GM12865 (cell line): ENCODE measurements at regions not wholly inside any gene's neighbourhood (a gene's known extent, or its start where the extent isn't known, plus 50 kb on each side); places are given as distances from the start of the nearest gene placed in this dataset.

Source experiments
- DNase-seq: peaks from one replicate; pipeline ENCODE4 v3.0.0; 2010; ENCODE audit warnings: low read depth
- H3K4me3 ChIP-seq: 2 replicates; pipeline ENCODE4 v1.5.1; 2011; ENCODE audit warnings: mild to moderate bottlenecking, low read depth, low read length, control low read depth
- CTCF ChIP-seq: IDR thresholded peaks from 2 replicates; pipeline ENCODE4 v1.5.1; 2011; ENCODE audit warnings: low read length, control low read depth, low read depth, inconsistent platforms; ENCODE audit not compliant: insufficient read depth; ENCODE audit errors: missing control alignments

DNA sequence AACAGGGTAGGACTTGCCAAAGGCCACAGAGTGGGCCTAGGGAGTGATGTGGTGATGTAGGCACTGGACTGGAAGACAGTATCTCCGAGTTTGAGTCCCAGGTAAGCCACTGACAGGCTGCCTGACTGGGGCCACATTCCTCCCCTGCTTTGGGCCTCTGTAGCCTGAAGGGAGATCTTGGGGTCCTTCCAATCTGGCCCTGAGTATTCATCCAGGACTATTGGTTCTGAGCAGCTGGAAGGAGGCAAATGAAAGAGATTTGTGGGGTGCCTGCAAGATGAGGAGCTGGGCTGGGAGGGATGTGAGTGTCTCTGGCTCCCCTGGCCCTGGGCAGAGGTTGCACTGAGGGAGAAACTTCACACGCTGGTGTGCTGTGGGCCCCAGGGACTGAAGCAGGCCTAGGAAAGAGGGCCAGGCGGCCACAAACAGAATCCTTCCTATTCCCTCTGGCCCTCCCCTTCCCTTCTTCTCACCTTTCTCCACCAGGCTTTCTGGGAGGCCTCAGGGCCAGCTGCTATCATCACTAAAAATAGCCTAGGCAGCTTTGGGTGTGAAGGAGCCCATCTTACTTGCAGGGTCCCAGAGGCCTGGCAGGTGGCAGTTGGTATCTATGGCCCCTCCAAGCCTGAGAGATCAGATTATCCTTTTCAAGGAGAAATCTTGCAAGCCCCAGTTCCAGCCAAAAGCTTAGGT lies 70.1 kb downstream of the PJA1 start:
- DNase-seq, result no peak
- no peak overlapping the region for H3K4me3 ChIP-seq
- TF ChIP-seq CTCF, result no peak

GRCh38 chrX:69093960-69094871 lies 71.0 kb downstream of the PJA1 start:
- TF ChIP-seq CTCF, result peak; percentile 47
- no peak overlapping the region for H3K4me3 ChIP-seq
- DNase-seq, result peak; percentile 45

GRCh38 chrX:69090022-69090421 lies 75.2 kb downstream of the PJA1 start:
- H3K4me3 ChIP-seq, result no peak overlapping the region
- no peak for TF ChIP-seq CTCF
- no peak for DNase-seq

GRCh38 chrX:69089203-69089602 lies 76.0 kb downstream of the PJA1 start:
- no peak for DNase-seq
- no peak overlapping the region for H3K4me3 ChIP-seq
- TF ChIP-seq CTCF, result no peak

DNA sequence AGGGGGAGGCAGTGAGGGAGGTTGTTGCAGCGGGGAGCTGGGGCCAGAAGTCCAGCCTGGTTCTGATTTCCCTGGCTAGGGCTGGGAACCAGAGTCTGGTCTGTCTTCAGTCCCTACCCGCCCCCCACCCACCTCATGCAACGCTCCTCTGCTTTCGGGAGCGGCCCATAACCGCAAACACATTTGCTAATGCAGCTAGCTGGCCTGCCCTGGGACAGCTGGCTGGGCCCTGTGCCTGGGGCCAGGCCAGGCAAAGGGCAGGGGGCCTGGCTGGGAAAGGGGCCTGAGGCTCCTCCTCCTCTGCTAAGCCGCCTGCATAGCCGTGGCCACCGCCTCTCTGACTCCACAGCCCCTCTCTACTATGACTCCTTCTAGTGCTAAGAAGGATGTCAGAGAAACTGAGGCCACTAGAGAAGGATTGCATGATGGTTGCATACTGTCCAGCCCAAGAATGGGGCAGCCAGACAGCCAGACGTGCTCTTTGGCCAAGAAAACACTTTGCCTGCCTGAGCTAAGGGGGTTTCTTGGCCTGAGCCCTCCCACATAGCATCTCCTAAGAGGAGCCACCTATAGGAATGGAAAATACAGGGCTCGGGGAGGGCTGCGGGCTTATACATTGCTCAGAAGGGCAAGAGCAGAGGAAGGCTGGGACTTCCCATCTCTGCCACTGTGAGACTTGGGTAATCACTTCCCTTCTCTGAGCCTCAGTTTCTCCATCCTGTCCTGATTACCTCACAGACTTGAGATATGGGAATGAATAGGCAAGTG lies 76.9 kb downstream of the PJA1 start:
- no peak for TF ChIP-seq CTCF
- no peak for DNase-seq
- no peak overlapping the region for H3K4me3 ChIP-seq

- no peak for DNase-seq
- no peak overlapping the region for H3K4me3 ChIP-seq
- TF ChIP-seq CTCF, result no peak
Observed at GRCh38 chrX:69085826-69086225, 79.4 kb downstream of the PJA1 start.
